ENCODE measurements at regions not wholly inside any gene's neighbourhood (a gene's known extent, or its start where the extent isn't known, plus 50 kb on each side); places are given as distances from the start of the nearest gene placed in this dataset.

DNA sequence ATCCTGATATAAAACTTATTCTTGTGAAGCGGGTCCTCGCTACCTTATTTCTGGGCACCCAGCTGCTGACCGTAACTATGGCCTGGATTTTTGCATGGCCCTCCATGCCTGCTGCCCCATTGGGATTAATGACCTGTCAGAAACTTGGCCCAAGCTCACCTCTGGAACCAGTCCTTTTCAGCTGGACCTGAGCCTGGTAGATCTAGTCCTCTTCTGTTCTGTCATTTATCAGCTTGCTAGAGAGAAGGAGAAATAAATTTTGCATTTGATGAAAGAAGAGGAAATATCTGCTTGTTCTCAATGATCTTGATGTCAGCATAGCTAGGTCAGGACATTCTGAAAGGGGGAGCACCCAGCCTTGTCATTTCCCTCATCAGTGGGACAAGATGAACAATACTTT lies 387.8 kb upstream of the LARGE1 start:
- TF ChIP-seq POLR2A (IDR thresholded peaks at IDR 0.05) (no peak), EP300 (IDR thresholded peaks at IDR 0.05) (no peak)

Measured in upper lobe of left lung (tissue), 4 donors.